Gastroesophageal sphincter (tissue), 4 donors: ENCODE measurements at regions not wholly inside any gene's neighbourhood (a gene's known extent, or its start where the extent isn't known, plus 50 kb on each side); places are given as distances from the start of the nearest gene placed in this dataset.

Experiments used
- ATAC-seq: fragments of 150-250 bp; one replicate; pipeline ENCODE4 v1.9.1; 2016; ENCODE audit warnings: mild to moderate bottlenecking, moderate library complexity
- H3K27ac ChIP-seq, 4 donors: fragments of 200-600 bp; sonication (generic) in 3 of 4; 1 replicate in 3 of 4; 2 replicates in 1 of 4; pipeline ENCODE4 v1.5.1; 2016 to 2019
- H3K27me3 ChIP-seq: fragments of 200-600 bp; sonication (generic); one replicate; pipeline ENCODE4 v1.5.1; 2019
- H3K36me3 ChIP-seq, 2 donors: fragments of 200-600 bp; sonication (generic); one replicate each; pipeline ENCODE4 v1.5.1; 2019; ENCODE audit warnings: control low read depth in 1 of 2
- H3K4me1 ChIP-seq, 3 donors: fragments of 200-600 bp; sonication (generic); 1 replicate in 2 of 3; 2 replicates in 1 of 3; pipeline ENCODE4 v1.5.1; 2016 to 2019; ENCODE audit warnings: control low read depth in 2 of 3
- H3K4me3 ChIP-seq, 2 donors: fragments of 200-600 bp; sonication (generic); one replicate each; pipeline ENCODE4 v1.5.1; 2019; ENCODE audit warnings: mild to moderate bottlenecking in 1 of 2, moderate library complexity in 1 of 2
- H3K9me3 ChIP-seq, 3 donors: fragments of 200-600 bp; sonication (generic); one replicate each; pipeline ENCODE4 v1.5.1; 2017 to 2019; ENCODE audit warnings: control low read depth in 2 of 3
- EP300 ChIP-seq: sonication (generic); formaldehyde crosslinking; IDR thresholded peaks from one replicate; pipeline ENCODE4 v1.6.1; 2017; ENCODE audit warnings: antibody characterized with exemption, mild to moderate bottlenecking
- POLR2A ChIP-seq, 2 donors: fragments of 450-650 bp; IDR thresholded peaks; one replicate each; pipeline ENCODE4 v1.6.1; 2017; ENCODE audit warnings: antibody characterized with exemption in 2 of 2, mild to moderate bottlenecking in 2 of 2, moderate library complexity in 1 of 2
- POLR2AphosphoS5 ChIP-seq: sonication (generic); formaldehyde crosslinking; IDR thresholded peaks from one replicate; pipeline ENCODE4 v1.6.1; 2017; ENCODE audit warnings: antibody characterized with exemption
- WGBS, 2 donors: methylation state at CpG; one replicate each; pipeline ENCODE4 v1.1.5; 2018; ENCODE audit warnings: low coverage in 1 of 2; 5-methylcytosine and 5-hydroxymethylcytosine counted together
- TF ChIP-seq, protein P1 (sequence below), 4 experiments: fragments of 200-600 bp in 2 of 4; fragments of 450-650 bp in 2 of 4; sonication (generic) in 1 of 4; IDR thresholded peaks; one replicate each; pipeline ENCODE4 v1.5.1; 2017 to 2019; ENCODE audit warnings: antibody characterized with exemption in 4 of 4, mild to moderate bottlenecking in 2 of 4, moderate library complexity in 2 of 4

DNA sequence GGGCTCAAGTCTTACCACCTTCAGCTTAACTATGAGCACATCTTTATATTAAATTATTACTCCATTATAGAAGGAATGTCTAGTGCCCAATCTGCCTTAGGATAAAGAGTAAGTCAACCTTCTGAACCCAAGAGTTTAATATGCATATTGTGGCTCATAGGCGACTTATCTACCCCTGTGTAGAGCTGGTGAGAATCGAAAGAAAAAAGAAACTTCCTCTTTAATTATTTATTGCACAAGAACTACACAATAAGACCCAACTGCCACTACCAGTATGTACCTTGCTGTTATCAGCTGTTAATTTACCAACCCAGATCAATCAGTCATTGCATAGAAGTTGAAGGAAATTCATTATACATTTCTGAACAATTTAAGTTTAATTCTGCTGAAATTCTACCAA lies 329.1 kb upstream of the SLC24A2 start:
- no peaks in the 10 kb centered on the region for H3K4me1 ChIP-seq
- 90 to 91% methylated on average over 2 of the region's 2 CpGs for WGBS, 2 donors
- no peak for ATAC-seq

DNA sequence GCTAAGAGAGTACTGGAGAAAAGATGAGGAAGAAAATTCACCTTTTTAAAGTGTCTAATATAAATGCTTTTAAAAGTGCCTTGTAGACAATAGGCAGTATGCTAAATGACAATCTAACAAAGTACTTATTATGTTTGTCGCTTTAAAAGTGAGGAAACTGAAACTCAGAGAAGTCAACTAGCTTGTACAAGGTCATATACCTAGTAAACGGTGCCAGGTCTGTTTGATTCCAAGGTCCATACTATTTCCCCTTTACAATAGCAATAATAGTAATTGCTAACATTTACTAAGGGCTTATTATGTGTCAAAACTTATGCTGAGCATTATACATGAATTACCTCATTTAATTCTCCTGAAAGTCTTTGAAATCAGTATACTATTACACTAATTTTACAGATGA lies 328.6 kb upstream of the SLC24A2 start:
- WGBS, 2 donors = 41 to 72% methylated on average over 2 of the region's 2 CpGs
- ATAC-seq = no peak
- Histone ChIP-seq H3K27ac (no peak overlapping the region), H3K27me3 (no peaks in the 10 kb centered on the region), H3K36me3 (no peaks in the 10 kb centered on the region), H3K4me3 (no peak overlapping the region), H3K9me3 (peaks cover 0 to 13% (median 0%) of the 10 kb centered on the region in 3 donors), H3K4me1 (no peaks in the 10 kb centered on the region)
- TF ChIP-seq, protein P1, sequence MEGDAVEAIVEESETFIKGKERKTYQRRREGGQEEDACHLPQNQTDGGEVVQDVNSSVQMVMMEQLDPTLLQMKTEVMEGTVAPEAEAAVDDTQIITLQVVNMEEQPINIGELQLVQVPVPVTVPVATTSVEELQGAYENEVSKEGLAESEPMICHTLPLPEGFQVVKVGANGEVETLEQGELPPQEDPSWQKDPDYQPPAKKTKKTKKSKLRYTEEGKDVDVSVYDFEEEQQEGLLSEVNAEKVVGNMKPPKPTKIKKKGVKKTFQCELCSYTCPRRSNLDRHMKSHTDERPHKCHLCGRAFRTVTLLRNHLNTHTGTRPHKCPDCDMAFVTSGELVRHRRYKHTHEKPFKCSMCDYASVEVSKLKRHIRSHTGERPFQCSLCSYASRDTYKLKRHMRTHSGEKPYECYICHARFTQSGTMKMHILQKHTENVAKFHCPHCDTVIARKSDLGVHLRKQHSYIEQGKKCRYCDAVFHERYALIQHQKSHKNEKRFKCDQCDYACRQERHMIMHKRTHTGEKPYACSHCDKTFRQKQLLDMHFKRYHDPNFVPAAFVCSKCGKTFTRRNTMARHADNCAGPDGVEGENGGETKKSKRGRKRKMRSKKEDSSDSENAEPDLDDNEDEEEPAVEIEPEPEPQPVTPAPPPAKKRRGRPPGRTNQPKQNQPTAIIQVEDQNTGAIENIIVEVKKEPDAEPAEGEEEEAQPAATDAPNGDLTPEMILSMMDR (IDR thresholded peaks at IDR 0.05) = no peak
- TF ChIP-seq EP300 = no peak
- TF ChIP-seq POLR2AphosphoS5 = no peak
- no peak for TF ChIP-seq POLR2A (IDR thresholded peaks at IDR 0.05)

More for the DNA sequence above, 329.1 kb upstream of the SLC24A2 start:
- TF ChIP-seq, protein P1 (IDR thresholded peaks at IDR 0.05) = no peak
- TF ChIP-seq POLR2AphosphoS5 = no peak
- TF ChIP-seq EP300 = no peak
- TF ChIP-seq POLR2A (IDR thresholded peaks at IDR 0.05) = no peak
- H3K27me3 ChIP-seq = no peaks in the 10 kb centered on the region
- no peaks in the 10 kb centered on the region for H3K36me3 ChIP-seq
- H3K9me3 ChIP-seq = peaks cover 0 to 13% (median 0%) of the 10 kb centered on the region in 3 donors
- no peak overlapping the region for H3K27ac ChIP-seq
- H3K4me3 ChIP-seq = no peak overlapping the region

DNA sequence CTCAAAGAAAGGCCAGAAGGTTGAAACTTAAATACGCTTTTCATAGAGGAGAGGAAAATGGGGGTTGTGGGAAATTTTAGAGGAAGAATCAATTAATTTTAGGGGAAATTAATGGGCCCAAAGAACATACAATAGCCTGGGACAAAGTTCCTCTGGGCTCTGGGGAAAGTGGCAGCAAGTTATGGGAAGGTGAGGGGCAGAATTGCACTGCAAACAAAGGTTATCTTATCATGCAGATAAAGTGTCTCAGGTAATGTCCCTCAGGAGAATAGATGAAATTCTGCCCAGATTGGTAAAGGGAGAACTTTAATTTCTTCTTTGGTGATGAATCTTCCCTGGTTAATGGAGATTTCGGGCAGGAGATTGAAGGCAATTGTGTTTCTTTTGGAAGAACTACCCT lies 326.1 kb upstream of the SLC24A2 start:
- no peaks in the 10 kb centered on the region for H3K27me3 ChIP-seq
- no peaks in the 10 kb centered on the region for H3K4me1 ChIP-seq
- H3K9me3 ChIP-seq = peaks cover 0 to 13% (median 0%) of the 10 kb centered on the region in 3 donors
- no peaks in the 10 kb centered on the region for H3K36me3 ChIP-seq
- no peak overlapping the region for H3K4me3 ChIP-seq
- TF ChIP-seq POLR2A (IDR thresholded peaks at IDR 0.05) (no peak), EP300 (no peak)
- TF ChIP-seq, protein P1 (IDR thresholded peaks at IDR 0.05) = no peak
- no peak overlapping the region for H3K27ac ChIP-seq
- 100% methylated on average over 2 of the region's 2 CpGs; no CpG with 5 or more reads in 1 of the 2 donors for WGBS, 2 donors
- ATAC-seq = no peak

DNA sequence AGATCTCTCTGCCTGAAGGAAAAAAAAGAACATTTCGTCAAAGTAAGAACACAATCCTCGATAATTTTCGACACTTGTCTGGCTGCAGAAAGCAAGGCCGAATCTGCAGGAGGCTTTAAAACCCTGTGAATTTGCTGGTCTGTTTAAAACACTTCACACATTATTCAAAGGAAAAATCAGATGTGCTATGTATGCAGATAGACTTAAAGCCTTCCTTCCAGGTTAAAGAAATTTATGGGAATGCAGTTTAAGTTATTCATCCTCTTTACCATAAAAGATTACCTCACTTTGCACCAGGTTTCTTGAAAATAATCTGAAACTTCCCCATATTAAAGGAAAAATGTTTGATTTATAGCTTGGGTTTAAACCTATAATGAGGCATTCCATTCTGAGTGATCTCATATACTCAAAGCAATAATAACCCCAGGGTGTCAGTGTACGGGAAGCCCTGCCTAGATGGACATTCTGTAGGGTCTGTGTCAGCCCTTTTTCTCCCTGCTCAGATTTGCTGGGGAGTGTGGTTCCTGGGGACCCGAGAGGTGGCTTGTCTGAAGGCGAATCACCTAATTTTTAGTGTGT lies 323.5 kb upstream of the SLC24A2 start:
- no peak overlapping the region for H3K4me3 ChIP-seq
- 69 to 75% methylated on average over 5 to 7 of the region's 7 CpGs for WGBS, 2 donors
- no peak overlapping the region for H3K27ac ChIP-seq
- H3K36me3 ChIP-seq = no peaks in the 10 kb centered on the region
- no peak for ATAC-seq
- peaks cover 0 to 13% (median 0%) of the 10 kb centered on the region in 3 donors for H3K9me3 ChIP-seq
- no peaks in the 10 kb centered on the region for H3K27me3 ChIP-seq
- TF ChIP-seq EP300 = no peak
- TF ChIP-seq POLR2AphosphoS5 = no peak
- no peak for TF ChIP-seq POLR2A (IDR thresholded peaks at IDR 0.05)
- TF ChIP-seq, protein P1 (IDR thresholded peaks at IDR 0.05) = no peak
- H3K4me1 ChIP-seq = no peaks in the 10 kb centered on the region

DNA sequence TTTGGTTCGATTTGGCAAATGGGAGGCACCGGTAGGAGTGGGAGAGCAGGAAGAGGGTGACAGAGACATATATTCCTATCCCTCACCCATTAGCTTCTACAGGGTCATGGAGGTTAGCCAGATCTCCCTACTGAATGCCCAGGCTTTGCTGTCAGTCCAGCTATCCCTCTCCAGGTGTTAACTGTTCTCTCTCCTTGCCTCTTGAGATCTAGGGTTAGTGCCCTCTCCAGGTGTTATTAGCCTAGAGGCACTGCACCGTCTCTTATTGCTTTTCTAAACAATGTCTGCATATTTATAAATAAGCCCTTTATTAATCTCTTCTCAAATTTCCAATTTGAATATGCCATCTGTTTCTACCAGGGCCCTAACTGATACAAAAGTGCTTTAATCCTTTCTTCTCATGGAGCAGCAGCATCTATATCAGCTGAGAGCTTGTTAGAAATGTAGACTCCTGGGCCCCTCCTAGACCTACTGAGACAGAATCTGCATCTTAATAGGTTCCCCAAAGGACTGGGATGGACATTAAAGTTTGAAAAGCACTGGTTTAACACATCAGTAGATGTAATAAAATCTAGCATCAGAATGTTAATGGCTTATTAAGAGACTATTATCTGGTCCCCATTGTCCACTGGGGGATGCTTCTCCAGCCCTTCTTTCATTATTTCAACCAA lies 322.5 kb upstream of the SLC24A2 start:
- WGBS, 2 donors = 62 to 83% methylated on average over 2 to 3 of the region's 3 CpGs
- TF ChIP-seq POLR2A (IDR thresholded peaks at IDR 0.05) (no peak), POLR2AphosphoS5 (no peak)
- Histone ChIP-seq H3K9me3 (peaks cover 0 to 13% (median 0%) of the 10 kb centered on the region in 3 donors), H3K27me3 (no peaks in the 10 kb centered on the region), H3K4me1 (no peaks in the 10 kb centered on the region), H3K36me3 (no peaks in the 10 kb centered on the region), H3K4me3 (no peak overlapping the region), H3K27ac (no peak overlapping the region)
- no peak for ATAC-seq
